Left forelimb (tissue), 1 donor: ENCODE measurements at regions not wholly inside any gene's neighbourhood (a gene's known extent, or its start where the extent isn't known, plus 50 kb on each side); places are given as distances from the start of the nearest gene placed in this dataset.

ENCODE experiments used
- DNase-seq: peaks from one replicate; pipeline ENCODE4 v3.0.0-alpha.2; 2018; ENCODE audit warnings: low spot score

GRCh38 chr5:124234022-124234769 is 512.2 kb downstream of the ZNF608 start:
- no peak for DNase-seq

- DNase-seq = no peak
These were observed 513.9 kb downstream of the ZNF608 start for GRCh38 chr5:124232515-124232914.

- no peak for DNase-seq
These were observed 514.6 kb downstream of the ZNF608 start for GRCh38 chr5:124231802-124232201.

DNA sequence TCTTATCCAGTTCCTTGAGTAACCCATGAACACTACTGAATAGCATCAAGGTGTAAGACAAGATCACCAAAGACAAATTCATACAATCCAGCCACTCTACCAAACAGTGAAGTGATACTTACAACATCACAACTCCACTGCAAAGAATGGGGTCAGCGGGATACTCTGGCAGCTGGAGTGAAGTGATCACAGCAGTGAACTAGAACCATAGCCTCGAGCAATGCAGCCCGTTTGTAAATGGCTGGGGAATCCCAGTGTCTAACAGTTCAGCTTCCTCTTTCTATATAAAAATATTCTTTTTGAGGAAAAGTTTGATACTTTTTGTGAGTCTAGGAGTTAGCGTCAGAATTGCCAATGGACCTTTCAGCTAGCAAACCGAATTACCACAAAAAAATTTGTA is 515.2 kb downstream of the ZNF608 start:
- no peak for DNase-seq

DNA sequence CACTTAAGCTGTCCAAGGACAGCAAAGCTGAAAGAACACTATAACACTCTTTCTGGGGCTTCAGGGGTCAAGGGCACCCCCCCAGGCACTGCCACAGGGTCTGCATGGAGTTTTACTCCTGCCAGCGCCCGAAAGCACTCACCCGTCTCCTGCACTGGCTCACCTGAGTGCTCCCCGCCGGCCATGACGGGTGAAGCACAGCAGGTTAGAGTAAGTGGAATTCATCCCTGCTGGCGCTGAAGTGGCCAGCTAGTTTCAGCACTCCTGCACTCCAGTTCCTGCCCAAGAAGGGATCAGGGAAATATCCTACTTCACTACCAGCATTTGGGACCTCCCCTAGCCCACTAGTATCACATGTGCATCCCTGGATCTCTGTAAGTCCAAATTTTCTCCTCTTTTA is 516.0 kb downstream of the ZNF608 start:
- no peak for DNase-seq

GRCh38 chr5:124229352-124229751 is 517.1 kb downstream of the ZNF608 start:
- DNase-seq = no peak

DNA sequence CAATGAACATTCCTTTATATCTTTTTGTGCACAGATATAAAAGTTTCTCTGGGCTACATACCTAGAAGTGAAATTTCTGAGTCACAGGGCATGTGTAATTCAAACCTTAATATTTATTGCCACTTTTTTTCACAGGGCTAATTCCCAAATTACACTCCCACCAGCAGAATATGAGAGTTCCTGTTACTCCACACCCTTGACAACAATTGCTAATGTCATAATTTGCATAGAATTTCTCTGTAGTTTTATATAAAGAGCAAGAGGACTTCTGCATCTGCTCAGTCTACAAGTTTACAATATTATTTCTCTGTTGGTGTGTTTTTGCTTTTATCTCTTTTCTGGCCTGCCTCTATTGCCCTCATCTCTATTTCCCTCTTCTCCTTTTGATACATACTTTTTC is 518.5 kb downstream of the ZNF608 start:
- DNase-seq = no peak

DNA sequence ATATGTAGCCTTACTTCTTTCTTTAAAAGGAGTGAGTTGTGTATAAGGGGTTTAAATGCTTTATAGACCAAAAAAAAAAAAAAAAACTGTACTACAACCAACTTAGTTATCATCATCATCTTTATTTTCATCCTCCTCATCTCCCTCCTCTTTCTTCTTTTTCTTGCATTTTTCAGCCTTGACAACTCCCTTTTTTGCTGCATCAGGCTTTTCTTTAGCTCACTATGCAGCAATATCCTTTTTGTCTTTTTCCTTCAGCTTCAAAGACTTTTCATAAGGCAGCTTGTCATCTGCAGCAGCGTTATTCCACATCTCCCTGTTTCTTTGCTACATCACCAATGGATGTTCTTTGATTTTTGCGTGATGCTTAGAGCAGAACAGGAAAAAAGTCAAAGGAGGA is 526.0 kb downstream of the ZNF608 start:
- DNase-seq = no peak

GRCh38 chr5:124212934-124213333 is 533.5 kb downstream of the ZNF608 start:
- no peak for DNase-seq

DNA sequence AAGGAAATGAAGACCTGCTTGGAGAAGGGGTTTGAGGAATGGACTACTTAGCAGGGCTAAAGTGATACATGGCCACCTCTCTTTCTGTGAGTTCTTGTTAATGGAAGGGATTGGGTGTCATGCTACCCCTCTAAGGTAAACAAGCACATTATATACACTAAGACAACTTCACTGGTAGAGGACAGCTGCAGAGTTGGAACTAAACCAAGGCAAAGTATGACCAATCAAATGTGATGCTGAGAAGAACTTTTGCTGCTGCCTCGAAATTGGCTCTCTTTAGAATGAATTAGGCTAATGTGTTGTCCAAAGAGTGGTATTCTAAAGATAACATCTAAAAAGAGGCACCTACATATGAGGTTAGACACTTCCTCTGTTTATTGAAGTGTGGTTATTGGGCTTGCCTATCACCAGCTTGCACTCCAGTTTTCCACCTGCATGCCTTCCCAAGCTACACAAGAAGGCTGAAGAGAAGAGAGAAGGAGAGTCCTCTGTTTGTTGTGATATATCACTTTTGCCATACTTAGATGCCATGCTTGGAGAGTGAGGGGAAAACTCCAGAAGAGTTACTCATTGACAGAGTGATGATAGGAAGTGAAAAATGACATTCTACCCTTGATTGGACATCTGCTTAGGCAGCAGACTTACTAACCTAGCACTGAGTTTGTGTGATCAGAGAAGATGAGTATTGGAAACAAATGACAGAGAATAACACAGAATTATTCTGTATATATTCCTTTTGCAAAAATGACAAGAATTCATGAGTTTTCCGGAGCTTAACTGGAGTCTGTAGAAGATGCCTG is 536.1 kb downstream of the ZNF608 start:
- no peak for DNase-seq

GRCh38 chr5:124207118-124207517 is 539.3 kb downstream of the ZNF608 start:
- DNase-seq = no peak

GRCh38 chr5:124206540-124206939 is 539.9 kb downstream of the ZNF608 start:
- no peak for DNase-seq

GRCh38 chr5:124203303-124203702 is 543.1 kb downstream of the ZNF608 start:
- DNase-seq = no peak

DNA sequence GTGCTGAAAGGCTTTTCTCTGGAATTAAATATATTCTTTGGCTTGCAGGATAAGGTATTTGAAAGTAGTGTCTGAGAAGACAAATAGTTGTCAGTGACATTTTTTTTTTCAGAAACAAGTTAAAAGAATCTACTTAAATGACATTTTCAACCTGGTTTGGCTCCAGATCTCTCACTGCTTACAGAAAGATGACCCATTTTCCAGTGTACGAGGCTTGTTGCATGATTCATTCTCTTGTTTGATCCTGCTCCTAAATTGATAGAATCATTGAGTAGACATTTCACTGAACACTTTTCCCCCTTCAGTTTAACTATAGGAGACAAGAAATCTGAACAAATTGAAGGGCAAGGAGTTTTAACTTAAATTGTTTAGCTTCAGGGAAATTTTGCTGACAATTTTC is 546.1 kb downstream of the ZNF608 start:
- no peak for DNase-seq

DNA sequence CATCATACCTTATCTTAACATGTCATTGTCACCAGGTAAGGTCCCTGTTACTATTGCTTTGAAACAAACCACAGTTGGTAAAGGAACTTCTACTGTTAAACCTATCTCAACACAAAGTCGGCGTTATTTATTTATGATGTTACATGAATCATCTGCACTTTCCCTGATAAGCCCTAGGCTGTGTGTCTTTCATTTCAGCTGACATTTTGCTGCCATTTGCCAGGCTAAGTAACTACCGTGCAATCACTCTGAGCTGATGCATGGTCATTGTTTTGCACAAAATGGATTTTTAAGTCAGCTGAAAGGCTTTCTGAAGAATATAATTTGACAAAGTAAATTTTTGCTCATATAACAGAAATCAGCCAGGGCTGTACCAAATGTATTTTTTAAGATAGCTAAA is 546.5 kb downstream of the ZNF608 start:
- DNase-seq = no peak

- no peak for DNase-seq
These were observed 551.0 kb downstream of the ZNF608 start for GRCh38 chr5:124195411-124195810.

- no peak for DNase-seq
These were observed 552.2 kb downstream of the ZNF608 start for GRCh38 chr5:124194282-124194681.

DNA sequence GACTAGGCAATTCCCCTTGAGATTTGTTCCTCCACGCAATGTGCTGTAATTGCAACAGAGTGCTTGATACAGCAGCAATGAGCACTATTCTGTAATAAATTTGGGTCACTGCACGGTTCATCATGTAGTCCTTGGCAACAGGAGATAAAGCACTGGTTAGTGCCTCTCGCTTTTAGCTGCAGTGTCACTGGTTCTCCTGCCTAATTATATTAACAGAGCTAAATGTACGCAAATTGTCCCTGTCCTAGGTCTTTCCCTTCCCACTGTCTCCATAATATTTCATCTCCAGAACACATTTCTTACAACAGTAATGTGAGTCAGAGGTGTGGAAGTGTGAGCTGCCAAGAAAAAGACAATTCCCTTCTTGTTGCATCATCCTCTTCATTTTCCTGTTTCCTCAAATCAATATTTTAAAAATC is 553.1 kb downstream of the ZNF608 start:
- DNase-seq = no peak

DNA sequence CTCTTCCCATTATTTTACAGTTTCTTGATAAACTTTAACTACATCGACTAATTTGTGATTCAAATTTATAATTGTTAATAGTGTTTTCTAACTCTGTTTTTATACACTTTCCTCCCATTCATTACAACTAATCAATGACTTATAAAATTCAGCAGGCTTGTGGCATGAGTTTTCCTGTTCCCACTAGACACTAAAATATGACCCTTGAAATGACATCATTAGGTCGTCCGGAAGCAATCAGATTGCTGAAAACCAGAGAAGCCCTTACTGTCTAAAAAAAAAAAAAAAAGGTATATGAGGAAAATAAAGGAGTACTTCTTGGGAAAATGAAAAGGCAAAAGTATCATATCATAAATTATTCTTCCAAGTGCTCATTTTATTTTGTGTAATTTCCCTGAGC is 553.7 kb downstream of the ZNF608 start:
- DNase-seq = no peak

- DNase-seq = no peak
These were observed 560.7 kb downstream of the ZNF608 start for GRCh38 chr5:124185716-124186115.

DNA sequence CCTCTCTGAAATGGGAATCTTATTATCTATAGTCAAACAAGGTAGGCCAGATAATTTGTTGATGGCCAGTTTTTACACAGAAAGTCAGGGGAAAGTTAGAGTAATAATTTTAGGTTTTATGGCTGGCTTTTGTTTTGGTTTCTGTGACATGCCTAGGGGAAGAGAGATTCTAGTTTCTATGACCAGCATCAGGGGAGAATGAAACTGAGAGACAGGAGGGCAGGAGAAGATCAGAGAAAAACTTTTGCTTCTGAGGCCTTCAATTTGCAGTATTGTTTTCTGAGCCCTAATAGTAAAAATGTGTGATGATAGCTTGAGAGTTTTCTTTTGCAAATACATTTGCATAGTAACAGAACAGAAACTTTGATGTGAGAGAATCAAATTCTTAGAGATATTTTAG is 564.3 kb downstream of the ZNF608 start:
- DNase-seq = no peak

DNA sequence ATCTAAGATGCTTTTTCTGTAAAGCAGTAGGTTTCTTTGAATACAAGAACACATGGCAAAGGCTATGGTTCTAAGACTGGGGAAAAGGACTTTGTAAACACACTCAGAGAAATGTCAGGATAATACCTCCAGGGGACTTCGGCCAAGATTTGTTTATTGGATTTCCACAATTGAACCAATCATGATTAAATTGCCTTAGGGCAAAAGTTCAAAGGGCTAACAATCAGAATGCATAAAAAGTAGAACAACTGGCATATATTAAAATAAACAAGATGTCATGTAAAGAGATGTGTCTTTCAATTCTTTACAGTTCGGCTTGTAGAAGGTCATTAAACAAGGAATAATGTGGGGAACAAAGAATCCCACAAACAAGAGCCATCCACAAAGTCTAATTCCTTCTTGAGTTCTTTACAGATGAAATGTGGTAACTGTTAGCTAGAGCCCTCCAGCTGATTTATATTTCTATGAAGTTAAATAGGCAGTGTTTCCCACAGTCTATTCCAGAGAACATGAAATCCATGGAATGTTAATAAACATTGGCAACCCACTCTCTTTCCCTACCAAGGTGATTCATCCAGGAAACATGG is 565.5 kb downstream of the ZNF608 start:
- no peak for DNase-seq

DNA sequence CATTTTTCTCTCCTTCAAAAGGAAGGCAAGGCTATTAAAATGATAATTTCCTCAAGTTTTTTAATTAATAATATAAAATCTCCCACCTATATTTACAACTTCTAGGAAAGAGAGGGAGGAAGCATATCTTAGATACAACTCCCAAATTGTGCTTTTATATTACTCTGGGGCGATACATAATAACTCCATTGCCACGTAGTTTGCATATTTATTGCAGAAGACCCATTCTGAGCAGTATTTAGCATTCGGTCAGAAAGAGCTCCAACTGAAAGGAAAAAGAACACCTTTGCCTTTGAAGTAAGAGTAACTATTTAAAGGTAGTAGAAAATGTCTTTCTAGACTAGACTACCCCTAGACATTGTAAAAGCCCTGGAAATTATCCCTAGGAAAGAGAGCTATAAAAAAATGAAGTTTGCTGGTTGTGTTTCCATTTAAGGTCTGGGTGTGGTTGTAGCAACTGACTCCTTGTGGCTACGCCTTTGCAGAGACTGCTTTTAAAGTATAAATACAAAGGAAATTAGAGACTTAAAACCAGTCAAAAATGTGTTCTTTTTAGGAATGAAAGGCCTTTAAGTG is 566.1 kb downstream of the ZNF608 start:
- no peak for DNase-seq
